ENCODE measurements at regions not wholly inside any gene's neighbourhood (a gene's known extent, or its start where the extent isn't known, plus 50 kb on each side); places are given as distances from the start of the nearest gene placed in this dataset.

DNA sequence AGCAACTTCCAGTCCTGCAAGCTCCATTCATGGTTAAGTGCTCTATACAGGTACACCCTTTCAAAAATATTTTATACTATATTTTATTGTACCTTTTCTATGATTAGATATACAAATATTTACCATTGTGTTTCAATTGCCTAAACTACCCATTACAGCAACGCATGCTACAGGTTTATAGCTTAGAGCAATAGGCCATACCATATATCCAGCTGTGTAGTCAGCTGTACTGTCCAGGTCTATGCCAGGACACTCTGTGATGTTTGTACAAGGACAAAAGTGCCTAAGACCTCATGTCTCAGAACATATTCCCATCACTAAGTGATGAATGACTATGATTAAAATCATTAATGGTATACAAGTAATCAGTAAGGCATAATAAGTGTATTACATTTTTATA, 368.7 kb downstream of the CMPK2 start:
- TF ChIP-seq CTCF (IDR thresholded peaks at IDR 0.05 in 2 of 3, conservative IDR thresholded peaks at IDR 0.05 in 1 of 3; ENCODE audit: borderline replicate concordance in 1 of 3, insufficient read depth in 1 of 3, low read depth in 2 of 3, low read length in 2 of 3) (no peak), CBX3 (IDR thresholded peaks at IDR 0.05; ENCODE audit: low read depth) (no peak), JUND (IDR thresholded peaks at IDR 0.05) (no peak), POLR2A (IDR thresholded peaks at IDR 0.05; ENCODE audit: borderline replicate concordance, extremely low read depth, insufficient read depth, insufficient read length) (no peak), ZNF274 (IDR thresholded peaks at IDR 0.05; ENCODE audit: low read depth, low read length) (no peak), SIN3A (IDR thresholded peaks at IDR 0.05; ENCODE audit: low read depth) (no peak), SRF (IDR thresholded peaks at IDR 0.05; ENCODE audit: low read depth) (no peak)

All from HCT116 (cell line).